ENCODE measurements at regions not wholly inside any gene's neighbourhood (a gene's known extent, or its start where the extent isn't known, plus 50 kb on each side); places are given as distances from the start of the nearest gene placed in this dataset.
A peak's percentile ranks its signal among the peaks of the same experiment; 100 is the strongest.

- Histone ChIP-seq H3K14ac (replicated peaks; ENCODE audit: low read depth, low read length) (peak overlapping the region; percentile 32; the same call in 1 of the 2 replicates), H3K18ac (ENCODE audit: low read depth, low read length) (peak overlapping the region; percentile 20; the same call in 1 of the 2 replicates), H3K4me3 (ENCODE audit: insufficient read depth, low read depth, low read length) (no peak overlapping the region), H3K4me2 (ENCODE audit: low read depth, low read length) (no peak overlapping the region), H4K91ac (ENCODE audit: insufficient read depth, low read depth, low read length) (no peak overlapping the region), H2BK120ac (ENCODE audit: low read depth, low read length) (peak overlapping the region; percentile 81; the same call in 1 of the 2 replicates), H2AFZ (replicated peaks; ENCODE audit: low read length, poor library complexity) (no peak overlapping the region), H3K9me3 (ENCODE audit: control insufficient read depth, insufficient read depth, low read length) (no peaks in the 10 kb centered on the region), H4K20me1 (ENCODE audit: insufficient read depth, low read length) (peaks cover 3% of the 10 kb centered on the region; the same call in 1 of the 2 replicates), H2BK20ac (ENCODE audit: low read depth, low read length) (peak overlapping the region; percentile 65), H2BK15ac (ENCODE audit: low read depth, low read length) (no peak overlapping the region), H2AK9ac (replicated peaks; ENCODE audit: low read depth, low read length, poor library complexity) (no peak overlapping the region), H3K23ac (ENCODE audit: low read depth, low read length) (peak overlapping the region; percentile 27; the same call in 1 of the 2 replicates), H3K56ac (ENCODE audit: extremely low read depth, insufficient read depth, low read length) (no peak overlapping the region), H3K4ac (ENCODE audit: low read depth, low read length) (peak overlapping the region; percentile 63), H3K9me1 (ENCODE audit: insufficient read depth, low read length) (peaks cover 6% of the 10 kb centered on the region; the same call in 1 of the 2 replicates), H3K27me3 (ENCODE audit: control insufficient read depth, insufficient read depth, low read length) (0 out of 2 replicates have a peak, but pooled peaks cover 2% of the 10 kb centered on the region), H3K4me1 (ENCODE audit: control insufficient read depth, insufficient read depth, low read length) (peaks cover 6% of the 10 kb centered on the region), H2AK5ac (ENCODE audit: low read depth, low read length) (peak overlapping the region; percentile 50), H3K27ac (ENCODE audit: insufficient read depth, low read length) (peak overlapping the region; percentile 84), H3K9ac (ENCODE audit: low read depth, low read length) (no peak overlapping the region), H3K36me3 (ENCODE audit: control insufficient read depth, insufficient read depth, low read length) (peaks cover 7% of the 10 kb centered on the region), H3K79me1 (ENCODE audit: low read depth in 1 of 2, low read length in 2 of 2) (peaks cover 13 to 15% of the 10 kb centered on the region in 2 experiments), H2BK5ac (ENCODE audit: low read depth, low read length, poor library complexity, severe bottlenecking) (peak overlapping the region; percentile 39), H4K8ac (ENCODE audit: low read depth in 2 of 2, low read length in 2 of 2) (peak overlapping the region in 1 of 2 experiments; percentile 69; a peak in 2 of 4 replicates), H4K5ac (ENCODE audit: low read depth, low read length) (peak overlapping the region; percentile 42)
- dilution Hi-C loops (cut with HindIII; ENCODE audit: low sequenced_read_pairs, unreplicated experiment) (no loop called here), intact Hi-C loops (cut with micrococcal nuclease) (no loop called here), in situ Hi-C loops (cut with MboI; ENCODE audit: low sequenced_read_pairs) (no loop called here)
- ATAC-seq (ENCODE audit: low read depth) (peak; percentile 13; the same call in 1 of the 2 replicates), DNase-seq (peak; percentile 11)
- WGBS, 2 experiments (ENCODE audit: extremely low coverage in 2 of 2, insufficient read length in 1 of 2): no CpG with 5 or more reads among the region's 8 CpGs
- CTCF ChIA-PET: no interaction called here
- TF ChIP-seq POLR2A (IDR thresholded peaks at IDR 0.05; ENCODE audit: low read depth, low read length) (no peak), FOS (IDR thresholded peaks at IDR 0.05; ENCODE audit: low read depth, low read length) (no peak), RFX5 (IDR thresholded peaks at IDR 0.05; ENCODE audit: low read depth, low read length) (no peak), MAZ (IDR thresholded peaks at IDR 0.05; ENCODE audit: borderline replicate concordance, low read depth, low read length) (no peak), MXI1 (IDR thresholded peaks at IDR 0.05; ENCODE audit: borderline replicate concordance, low read depth, low read length) (no peak), NFE2L2 (IDR thresholded peaks at IDR 0.05; ENCODE audit: low read depth, low read length) (no peak), USF2 (IDR thresholded peaks at IDR 0.05; ENCODE audit: low read depth, low read length) (no peak)
- POLR2A ChIA-PET (ENCODE audit: unreplicated experiment): no interaction called here
- no TSS peak for BruUV-seq (replicated peaks)
Observed at GRCh38 chrX:74242484-74243138, 61.4 kb upstream of the ZCCHC13 start.

Measured in IMR-90 (cell line).